Tibial nerve (tissue), 4 donors: ENCODE measurements at regions not wholly inside any gene's neighbourhood (a gene's known extent, or its start where the extent isn't known, plus 50 kb on each side); places are given as distances from the start of the nearest gene placed in this dataset.

Experiments used
- DNase-seq, 2 donors: peaks; one replicate each; pipeline ENCODE4 v3.0.0-alpha.2; 2019; ENCODE audit warnings: low spot score in 2 of 2
- H3K27ac ChIP-seq, 4 donors: fragments of 200-600 bp; sonication (generic) in 3 of 4; one replicate each; pipeline ENCODE4 v1.5.1; 2017 to 2019; ENCODE audit warnings: mild to moderate bottlenecking in 1 of 4
- H3K27me3 ChIP-seq, 2 donors: fragments of 200-600 bp; sonication (generic) in 1 of 2; one replicate each; pipeline versions ENCODE4 v1.5.1 to v1.6.0; 2017 to 2019
- H3K36me3 ChIP-seq, 3 donors: fragments of 200-600 bp; sonication (generic); one replicate each; pipeline ENCODE4 v1.5.1; 2018 to 2019
- H3K4me1 ChIP-seq, 4 donors: fragments of 200-600 bp; sonication (generic) in 3 of 4; one replicate each; pipeline ENCODE4 v1.5.1; 2017 to 2019
- H3K4me3 ChIP-seq, 4 donors: fragments of 200-600 bp; sonication (generic) in 3 of 4; one replicate each; pipeline ENCODE4 v1.5.1; 2017 to 2019; ENCODE audit warnings: mild to moderate bottlenecking in 1 of 4, moderate library complexity in 1 of 4
- H3K9me3 ChIP-seq, 4 donors: fragments of 200-600 bp; sonication (generic) in 3 of 4; one replicate each; pipeline ENCODE4 v1.5.1; 2017 to 2019
- CTCF ChIP-seq, 5 experiments: fragments of 200-600 bp in 3 of 5; fragments of 450-650 bp in 2 of 5; sonication (generic) in 3 of 5; IDR thresholded peaks; one replicate each; pipeline ENCODE4 v1.5.1; 2016 to 2019; ENCODE audit warnings: antibody characterized with exemption in 5 of 5, mild to moderate bottlenecking in 3 of 5, moderate library complexity in 2 of 5
- EP300 ChIP-seq, 2 donors: sonication (generic); formaldehyde crosslinking; IDR thresholded peaks; one replicate each; pipeline ENCODE4 v1.6.1; 2017; ENCODE audit warnings: antibody characterized with exemption in 2 of 2, mild to moderate bottlenecking in 1 of 2
- POLR2A ChIP-seq, 2 donors: fragments of 450-650 bp; IDR thresholded peaks; one replicate each; pipeline ENCODE4 v1.6.1; 2017; ENCODE audit warnings: antibody characterized with exemption in 2 of 2, mild to moderate bottlenecking in 2 of 2, moderate library complexity in 2 of 2
- WGBS, 2 donors: methylation state at CpG; one replicate each; pipeline ENCODE4 v1.1.5; 2018; 5-methylcytosine and 5-hydroxymethylcytosine counted together

GRCh38 chrX:21266949-21267348 lies 107.3 kb upstream of the CNKSR2 start:
- TF ChIP-seq POLR2A (IDR thresholded peaks at IDR 0.05) (no peak), EP300 (IDR thresholded peaks at IDR 0.05) (no peak), CTCF (IDR thresholded peaks at IDR 0.05) (no peak)

GRCh38 chrX:21276736-21277433 lies 97.3 kb upstream of the CNKSR2 start:
- WGBS, 2 donors = 78 to 93% methylated on average over 2 to 8 of the region's 8 CpGs
- Histone ChIP-seq H3K36me3 (no peaks in the 10 kb centered on the region), H3K9me3 (no peaks in the 10 kb centered on the region), H3K4me1 (no peaks in the 10 kb centered on the region), H3K27me3 (no peaks in the 10 kb centered on the region), H3K4me3 (no peak overlapping the region), H3K27ac (no peak overlapping the region)
- TF ChIP-seq EP300 (IDR thresholded peaks at IDR 0.05) (no peak), CTCF (IDR thresholded peaks at IDR 0.05) (no peak), POLR2A (IDR thresholded peaks at IDR 0.05) (no peak)
- DNase-seq = no peak

More at GRCh38 chrX:21266949-21267348, 107.3 kb upstream of the CNKSR2 start:
- no peak overlapping the region for H3K27ac ChIP-seq
- H3K9me3 ChIP-seq = peaks cover 0 to 14% (median 6%) of the 10 kb centered on the region in 4 donors
- H3K36me3 ChIP-seq = no peaks in the 10 kb centered on the region
- H3K4me3 ChIP-seq = no peak overlapping the region
- no peaks in the 10 kb centered on the region for H3K4me1 ChIP-seq
- 67 to 92% methylated on average over 1 of the region's 1 CpG for WGBS, 2 donors
- no peak for DNase-seq
- no peaks in the 10 kb centered on the region for H3K27me3 ChIP-seq

GRCh38 chrX:21289232-21289631 lies 85.0 kb upstream of the CNKSR2 start:
- no peaks in the 10 kb centered on the region for H3K4me1 ChIP-seq
- 78 to 84% methylated on average over 2 of the region's 2 CpGs for WGBS, 2 donors
- H3K4me3 ChIP-seq = no peak overlapping the region
- no peaks in the 10 kb centered on the region for H3K27me3 ChIP-seq
- H3K27ac ChIP-seq = no peak overlapping the region
- no peak for DNase-seq
- no peaks in the 10 kb centered on the region for H3K9me3 ChIP-seq
- H3K36me3 ChIP-seq = no peaks in the 10 kb centered on the region
- TF ChIP-seq CTCF (IDR thresholded peaks at IDR 0.05) (no peak), POLR2A (IDR thresholded peaks at IDR 0.05) (no peak)

GRCh38 chrX:21295246-21295820 lies 78.9 kb upstream of the CNKSR2 start:
- H3K4me1 ChIP-seq = no peaks in the 10 kb centered on the region
- WGBS, 2 donors = 70 to 92% methylated on average over 12 of the region's 12 CpGs
- H3K27me3 ChIP-seq = no peaks in the 10 kb centered on the region
- H3K4me3 ChIP-seq = no peak overlapping the region
- no peaks in the 10 kb centered on the region for H3K9me3 ChIP-seq
- no peak for DNase-seq
- H3K36me3 ChIP-seq = no peaks in the 10 kb centered on the region
- TF ChIP-seq POLR2A (IDR thresholded peaks at IDR 0.05) (no peak), CTCF (IDR thresholded peaks at IDR 0.05) (no peak), EP300 (IDR thresholded peaks at IDR 0.05) (no peak)
- no peak overlapping the region for H3K27ac ChIP-seq

GRCh38 chrX:21305799-21306336 lies 68.3 kb upstream of the CNKSR2 start:
- TF ChIP-seq CTCF (IDR thresholded peaks at IDR 0.05) = no peak
- TF ChIP-seq POLR2A (IDR thresholded peaks at IDR 0.05) = no peak
- no peak for DNase-seq

More at GRCh38 chrX:21305799-21306336, 68.3 kb upstream of the CNKSR2 start:
- no peaks in the 10 kb centered on the region for H3K4me1 ChIP-seq
- H3K27me3 ChIP-seq = no peaks in the 10 kb centered on the region
- 66 to 72% methylated on average over 2 of the region's 2 CpGs for WGBS, 2 donors
- no peaks in the 10 kb centered on the region for H3K9me3 ChIP-seq
- no peak overlapping the region for H3K4me3 ChIP-seq
- no peak overlapping the region for H3K27ac ChIP-seq
- no peaks in the 10 kb centered on the region for H3K36me3 ChIP-seq
